Fibroblast of villous mesenchyme (primary cell): ENCODE measurements at regions not wholly inside any gene's neighbourhood (a gene's known extent, or its start where the extent isn't known, plus 50 kb on each side); places are given as distances from the start of the nearest gene placed in this dataset. TPM values are rescaled to one million over a fixed set of nuclear protein-coding genes. Genes with fewer than 3 reads are reported as not detected.

Experiments used
- DNase-seq: peaks from one replicate; pipeline ENCODE4 v3.0.0-alpha.2; 2010; ENCODE audit warnings: low read depth
- H3K4me3 ChIP-seq: 2 replicates; pipeline ENCODE4 v1.5.1; 2011; ENCODE audit warnings: low read depth, mild to moderate bottlenecking, low read length
- small RNA-seq: library from RNA; depleted of rRNA; stranded (forward); fragments of <200 nt; gene quantifications from one replicate; pipeline ENCODE3, GENCODE V24; 2012
- TF ChIP-seq, protein P1 (sequence below): IDR thresholded peaks from 2 replicates; pipeline ENCODE4 v1.5.1; 2012; ENCODE audit warnings: low read depth, mild to moderate bottlenecking, low read length; ENCODE audit not compliant: insufficient read depth

DNA sequence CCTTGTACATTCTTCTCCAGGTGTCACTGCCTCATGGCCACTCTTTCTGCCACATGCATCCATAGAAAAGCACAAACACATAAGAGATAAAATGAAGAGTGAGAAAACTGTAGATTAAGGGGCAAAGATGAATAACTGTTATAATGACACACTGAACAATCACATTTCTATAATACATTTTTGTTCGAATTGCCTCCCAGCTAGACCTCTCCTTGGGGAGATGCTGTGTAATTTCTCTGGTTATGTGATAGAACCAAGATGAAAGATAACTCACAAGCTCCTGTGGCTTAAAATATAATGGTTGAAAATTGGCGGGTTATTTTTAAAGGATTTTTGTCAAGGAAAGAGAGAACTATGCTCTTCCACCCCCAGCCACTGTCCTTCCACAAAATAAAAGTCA lies 60.2 kb upstream of the STEAP1 start:
- TF ChIP-seq, protein P1, sequence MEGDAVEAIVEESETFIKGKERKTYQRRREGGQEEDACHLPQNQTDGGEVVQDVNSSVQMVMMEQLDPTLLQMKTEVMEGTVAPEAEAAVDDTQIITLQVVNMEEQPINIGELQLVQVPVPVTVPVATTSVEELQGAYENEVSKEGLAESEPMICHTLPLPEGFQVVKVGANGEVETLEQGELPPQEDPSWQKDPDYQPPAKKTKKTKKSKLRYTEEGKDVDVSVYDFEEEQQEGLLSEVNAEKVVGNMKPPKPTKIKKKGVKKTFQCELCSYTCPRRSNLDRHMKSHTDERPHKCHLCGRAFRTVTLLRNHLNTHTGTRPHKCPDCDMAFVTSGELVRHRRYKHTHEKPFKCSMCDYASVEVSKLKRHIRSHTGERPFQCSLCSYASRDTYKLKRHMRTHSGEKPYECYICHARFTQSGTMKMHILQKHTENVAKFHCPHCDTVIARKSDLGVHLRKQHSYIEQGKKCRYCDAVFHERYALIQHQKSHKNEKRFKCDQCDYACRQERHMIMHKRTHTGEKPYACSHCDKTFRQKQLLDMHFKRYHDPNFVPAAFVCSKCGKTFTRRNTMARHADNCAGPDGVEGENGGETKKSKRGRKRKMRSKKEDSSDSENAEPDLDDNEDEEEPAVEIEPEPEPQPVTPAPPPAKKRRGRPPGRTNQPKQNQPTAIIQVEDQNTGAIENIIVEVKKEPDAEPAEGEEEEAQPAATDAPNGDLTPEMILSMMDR: no peak
- H3K4me3 ChIP-seq: no peak overlapping the region
- DNase-seq: no peak

Small RNA genes lying in the stretch of these regions (small RNA-seq; reads per million reads assigned to genes)
- not detected for gene RNU6-274P
